ENCODE measurements at regions not wholly inside any gene's neighbourhood (a gene's known extent, or its start where the extent isn't known, plus 50 kb on each side); places are given as distances from the start of the nearest gene placed in this dataset.

- no peaks in the 10 kb centered on the region for H3K9me3 ChIP-seq (ENCODE audit: control insufficient read depth, insufficient read depth, low read length)
- no peak overlapping the region for H3K27ac ChIP-seq (ENCODE audit: low read depth, low read length)
- peaks cover 20% of the 10 kb centered on the region for H3K27me3 ChIP-seq (ENCODE audit: control insufficient read depth, insufficient read depth, low read length)
- H3K4me3 ChIP-seq (ENCODE audit: low read depth, low read length), result no peak overlapping the region
- DNase-seq (ENCODE audit: low read depth, low spot score), result no peak
- ChIA-PET POLR2A (no interaction called here), CTCF (interaction anchor here (1.3 kb wide), 1 partner anchor 102 kb away, joined by 3 read pairs; no protein-coding TSS in a partner anchor)
- TF ChIP-seq, protein P1, sequence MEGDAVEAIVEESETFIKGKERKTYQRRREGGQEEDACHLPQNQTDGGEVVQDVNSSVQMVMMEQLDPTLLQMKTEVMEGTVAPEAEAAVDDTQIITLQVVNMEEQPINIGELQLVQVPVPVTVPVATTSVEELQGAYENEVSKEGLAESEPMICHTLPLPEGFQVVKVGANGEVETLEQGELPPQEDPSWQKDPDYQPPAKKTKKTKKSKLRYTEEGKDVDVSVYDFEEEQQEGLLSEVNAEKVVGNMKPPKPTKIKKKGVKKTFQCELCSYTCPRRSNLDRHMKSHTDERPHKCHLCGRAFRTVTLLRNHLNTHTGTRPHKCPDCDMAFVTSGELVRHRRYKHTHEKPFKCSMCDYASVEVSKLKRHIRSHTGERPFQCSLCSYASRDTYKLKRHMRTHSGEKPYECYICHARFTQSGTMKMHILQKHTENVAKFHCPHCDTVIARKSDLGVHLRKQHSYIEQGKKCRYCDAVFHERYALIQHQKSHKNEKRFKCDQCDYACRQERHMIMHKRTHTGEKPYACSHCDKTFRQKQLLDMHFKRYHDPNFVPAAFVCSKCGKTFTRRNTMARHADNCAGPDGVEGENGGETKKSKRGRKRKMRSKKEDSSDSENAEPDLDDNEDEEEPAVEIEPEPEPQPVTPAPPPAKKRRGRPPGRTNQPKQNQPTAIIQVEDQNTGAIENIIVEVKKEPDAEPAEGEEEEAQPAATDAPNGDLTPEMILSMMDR (IDR thresholded peaks at IDR 0.05; ENCODE audit: low read depth, low read length), result no peak
Observed at GRCh38 chr12:111038941-111039340, 118.6 kb upstream of the MYL2 start.

DNA sequence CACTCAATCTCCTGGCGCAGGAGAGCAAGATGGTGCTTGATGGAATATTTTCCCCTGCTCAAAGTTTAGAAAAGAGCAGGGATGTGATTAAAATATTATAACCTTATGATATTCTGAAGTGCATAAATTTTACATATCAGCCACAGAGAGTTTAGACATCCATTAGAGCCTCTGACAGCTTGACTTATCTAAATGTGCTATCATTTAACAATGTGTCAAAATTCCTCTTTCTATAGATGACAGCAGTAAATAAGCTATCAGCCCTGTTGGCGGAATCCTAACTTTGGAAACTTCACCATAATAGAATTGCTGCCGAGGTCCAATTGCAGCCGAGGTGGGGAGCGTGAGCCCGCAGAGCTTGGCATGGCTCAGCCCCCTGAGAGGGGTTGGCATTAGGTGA, 117.7 kb upstream of the MYL2 start:
- no peaks in the 10 kb centered on the region for H3K9me3 ChIP-seq (ENCODE audit: control insufficient read depth, insufficient read depth, low read length)
- no peak overlapping the region for H3K4me3 ChIP-seq (ENCODE audit: low read depth, low read length)
- no peak overlapping the region for H3K27ac ChIP-seq (ENCODE audit: low read depth, low read length)
- no peak for DNase-seq (ENCODE audit: low read depth, low spot score)
- peaks cover 24% of the 10 kb centered on the region for H3K27me3 ChIP-seq (ENCODE audit: control insufficient read depth, insufficient read depth, low read length)
- CTCF ChIA-PET, result interaction anchor here (1.3 kb wide), 1 partner anchor 101 kb away, joined by 3 read pairs; no protein-coding TSS in a partner anchor
- TF ChIP-seq, protein P1 (IDR thresholded peaks at IDR 0.05; ENCODE audit: low read depth, low read length), result no peak
- POLR2A ChIA-PET, result no interaction called here

- TF ChIP-seq, protein P1 (IDR thresholded peaks at IDR 0.05; ENCODE audit: low read depth, low read length), result no peak
- ChIA-PET CTCF (no interaction called here), POLR2A (no interaction called here)
- Histone ChIP-seq H3K27me3 (ENCODE audit: control insufficient read depth, insufficient read depth, low read length) (peaks cover 33% of the 10 kb centered on the region), H3K9me3 (ENCODE audit: control insufficient read depth, insufficient read depth, low read length) (no peaks in the 10 kb centered on the region), H3K27ac (ENCODE audit: low read depth, low read length) (no peak overlapping the region), H3K4me3 (ENCODE audit: low read depth, low read length) (no peak overlapping the region)
- DNase-seq (ENCODE audit: low read depth, low spot score), result no peak
Observed at GRCh38 chr12:111037047-111037446, 116.7 kb upstream of the MYL2 start.

- Histone ChIP-seq H3K9me3 (ENCODE audit: control insufficient read depth, insufficient read depth, low read length) (no peaks in the 10 kb centered on the region), H3K27me3 (ENCODE audit: control insufficient read depth, insufficient read depth, low read length) (peaks cover 37% of the 10 kb centered on the region), H3K27ac (ENCODE audit: low read depth, low read length) (no peak overlapping the region), H3K4me3 (ENCODE audit: low read depth, low read length) (no peak overlapping the region)
- ChIA-PET POLR2A (no interaction called here), CTCF (no interaction called here)
- TF ChIP-seq, protein P1 (IDR thresholded peaks at IDR 0.05; ENCODE audit: low read depth, low read length), result no peak
- DNase-seq (ENCODE audit: low read depth, low spot score), result no peak
Observed at GRCh38 chr12:111035578-111036301, 115.4 kb upstream of the MYL2 start.

GRCh38 chr12:111034886-111035577, 114.7 kb upstream of the MYL2 start:
- POLR2A ChIA-PET, result no interaction called here
- CTCF ChIA-PET, result no interaction called here
- Histone ChIP-seq H3K4me3 (ENCODE audit: low read depth, low read length) (no peak overlapping the region), H3K27ac (ENCODE audit: low read depth, low read length) (no peak overlapping the region), H3K27me3 (ENCODE audit: control insufficient read depth, insufficient read depth, low read length) (peaks cover 37% of the 10 kb centered on the region), H3K9me3 (ENCODE audit: control insufficient read depth, insufficient read depth, low read length) (no peaks in the 10 kb centered on the region)
- TF ChIP-seq, protein P1 (IDR thresholded peaks at IDR 0.05; ENCODE audit: low read depth, low read length), result no peak
- DNase-seq (ENCODE audit: low read depth, low spot score), result no peak
